HEK293 (cell line): ENCODE measurements at regions not wholly inside any gene's neighbourhood (a gene's known extent, or its start where the extent isn't known, plus 50 kb on each side); places are given as distances from the start of the nearest gene placed in this dataset.

ENCODE experiments used
- CTCF ChIA-PET: fragments of 350-600 bp; formaldehyde crosslinking; extraction: SDS; loops from one replicate; lab custom pipeline; 2021; ENCODE audit warnings: antibody characterized with exemption; lab: Yijun Ruan, JAX
- POLR2A ChIA-PET: fragments of 300-600 bp; formaldehyde crosslinking; extraction: SDS; loops from one replicate; lab custom pipeline; 2020; ENCODE audit warnings: antibody characterized with exemption, inconsistent platforms; lab: Yijun Ruan, JAX
- H3K27ac ChIP-seq: fragments of 200-500 bp; sonication (Bioruptor generic); 2 replicates; pipeline ENCODE4 v1.5.1; 2014; ENCODE audit warnings: low read depth, low read length, control low read depth, inconsistent platforms; ENCODE audit errors: extremely low read depth
- H3K36me3 ChIP-seq, 2 experiments: fragments of 200-500 bp in 1 of 2; sonication (Bioruptor generic) in 1 of 2; 1 replicate in 1 of 2; 2 replicates in 1 of 2; pipeline ENCODE4 v1.5.1; 2014 to 2017; ENCODE audit warnings: inconsistent platforms in 2 of 2, low read length in 2 of 2; ENCODE audit not compliant: control insufficient read depth in 2 of 2, insufficient read depth in 1 of 2
- H3K4me1 ChIP-seq: fragments of 200-500 bp; sonication (Bioruptor generic); 2 replicates; pipeline ENCODE4 v1.5.1; 2014; ENCODE audit warnings: mild to moderate bottlenecking, low read length, inconsistent platforms; ENCODE audit not compliant: control insufficient read depth, insufficient read depth
- H3K4me3 ChIP-seq: 2 replicates; pipeline ENCODE4 v1.5.1; 2011; ENCODE audit warnings: low read depth, mild to moderate bottlenecking, control low read depth, low read length, moderate library complexity
- H3K9me3 ChIP-seq: fragments of 200-500 bp; sonication (Bioruptor generic); 2 replicates; pipeline ENCODE4 v1.5.1; 2014; ENCODE audit warnings: low read depth, low read length, inconsistent platforms; ENCODE audit not compliant: control insufficient read depth, insufficient read depth
- KLF10 ChIP-seq: fragments of 450-650 bp; IDR thresholded peaks from 2 replicates; pipeline ENCODE4 v1.5.1; 2018; ENCODE audit warnings: missing biosample characterization, mild to moderate bottlenecking, missing genetic modification characterization
- KLF17 ChIP-seq: fragments of 450-650 bp; formaldehyde crosslinking; IDR thresholded peaks from 2 replicates; pipeline ENCODE4 v1.5.1; 2016; ENCODE audit warnings: missing biosample characterization, missing genetic modification characterization
- PATZ1 ChIP-seq: fragments of 450-650 bp; formaldehyde crosslinking; IDR thresholded peaks from 2 replicates; pipeline ENCODE4 v1.5.1; 2016; ENCODE audit warnings: missing biosample characterization, missing genetic modification characterization
- SP7 ChIP-seq: fragments of 450-650 bp; formaldehyde crosslinking; IDR thresholded peaks from 2 replicates; pipeline ENCODE4 v1.5.1; 2016; ENCODE audit warnings: missing biosample characterization, missing genetic modification characterization
- TRIM28 ChIP-seq: IDR thresholded peaks from 2 replicates; pipeline ENCODE4 v1.6.1; 2011; ENCODE audit warnings: low read length, control low read depth, borderline replicate concordance
- WT1 ChIP-seq: fragments of 450-650 bp; formaldehyde crosslinking; IDR thresholded peaks from 2 replicates; pipeline ENCODE4 v1.5.1; 2016; ENCODE audit warnings: missing biosample characterization, missing genetic modification characterization
- ZBTB10 ChIP-seq: fragments of 450-650 bp; formaldehyde crosslinking; IDR thresholded peaks from 2 replicates; pipeline ENCODE4 v1.5.1; 2016; ENCODE audit warnings: missing biosample characterization, missing genetic modification characterization
- ZBTB17 ChIP-seq: fragments of 450-650 bp; formaldehyde crosslinking; IDR thresholded peaks from 2 replicates; pipeline ENCODE4 v1.5.1; 2016; ENCODE audit warnings: missing biosample characterization, missing genetic modification characterization
- ZBTB20 ChIP-seq: fragments of 450-650 bp; formaldehyde crosslinking; IDR thresholded peaks from 2 replicates; pipeline ENCODE4 v1.5.1; 2016; ENCODE audit warnings: missing biosample characterization, missing genetic modification characterization
- ZBTB21 ChIP-seq: fragments of 450-650 bp; formaldehyde crosslinking; IDR thresholded peaks from 2 replicates; pipeline ENCODE4 v1.5.1; 2017; ENCODE audit warnings: missing biosample characterization, missing genetic modification characterization
- ZBTB48 ChIP-seq: fragments of 450-650 bp; formaldehyde crosslinking; IDR thresholded peaks from 2 replicates; pipeline ENCODE4 v1.5.1; 2016; ENCODE audit warnings: missing biosample characterization, missing genetic modification characterization
- ZBTB7A ChIP-seq: fragments of 450-650 bp; formaldehyde crosslinking; IDR thresholded peaks from 2 replicates; pipeline ENCODE4 v1.5.1; 2016; ENCODE audit warnings: low read depth, missing biosample characterization, missing genetic modification characterization
- ZIC2 ChIP-seq: fragments of 450-650 bp; formaldehyde crosslinking; IDR thresholded peaks from 2 replicates; pipeline ENCODE4 v1.5.1; 2016; ENCODE audit warnings: missing biosample characterization, missing genetic modification characterization
- ZNF146 ChIP-seq: fragments of 450-650 bp; formaldehyde crosslinking; IDR thresholded peaks from 2 replicates; pipeline ENCODE4 v1.5.1; 2016; ENCODE audit warnings: missing biosample characterization, missing genetic modification characterization
- ZNF157 ChIP-seq: fragments of 450-650 bp; formaldehyde crosslinking; IDR thresholded peaks from 2 replicates; pipeline ENCODE4 v1.5.1; 2016; ENCODE audit warnings: missing biosample characterization, missing genetic modification characterization
- ZNF239 ChIP-seq: fragments of 450-650 bp; formaldehyde crosslinking; IDR thresholded peaks from 2 replicates; pipeline ENCODE4 v1.5.1; 2016; ENCODE audit warnings: missing biosample characterization, missing genetic modification characterization
- ZNF26 ChIP-seq: fragments of 450-650 bp; formaldehyde crosslinking; IDR thresholded peaks from 2 replicates; pipeline ENCODE4 v1.5.1; 2016; ENCODE audit warnings: missing biosample characterization, missing genetic modification characterization
- ZNF433 ChIP-seq: fragments of 450-650 bp; formaldehyde crosslinking; IDR thresholded peaks from 2 replicates; pipeline ENCODE4 v1.5.1; 2016; ENCODE audit warnings: missing biosample characterization, missing genetic modification characterization, low read depth
- ZNF664 ChIP-seq: fragments of 450-650 bp; formaldehyde crosslinking; IDR thresholded peaks from 2 replicates; pipeline ENCODE4 v1.5.1; 2016; ENCODE audit warnings: missing biosample characterization, missing genetic modification characterization
- ZNF670 ChIP-seq: fragments of 450-650 bp; formaldehyde crosslinking; IDR thresholded peaks from 2 replicates; pipeline ENCODE4 v1.5.1; 2016; ENCODE audit warnings: missing biosample characterization, missing genetic modification characterization, low read depth
- ZNF707 ChIP-seq: fragments of 450-650 bp; formaldehyde crosslinking; IDR thresholded peaks from 2 replicates; pipeline ENCODE4 v1.5.1; 2016; ENCODE audit warnings: missing biosample characterization, missing genetic modification characterization
- ZSCAN23 ChIP-seq: fragments of 450-650 bp; formaldehyde crosslinking; IDR thresholded peaks from 2 replicates; pipeline ENCODE4 v1.5.1; 2016; ENCODE audit warnings: missing biosample characterization, missing genetic modification characterization

GRCh38 chr9:78563269-78563668 is 266.3 kb downstream of the PSAT1 start:
- ChIA-PET POLR2A (no interaction called here), CTCF (interaction anchor here (0.7 kb wide), 1 partner anchor 27 kb away, joined by 4 read pairs; no protein-coding TSS in a partner anchor)
- 0 out of 2 replicates have a peak, but pooled peaks cover 3% of the 10 kb centered on the region for H3K4me1 ChIP-seq
- no peaks in the 10 kb centered on the region for H3K9me3 ChIP-seq
- no peak for TF ChIP-seq PATZ1
- TF ChIP-seq ZNF146 (tag by site-specific recombination), result no peak
- no peak for TF ChIP-seq ZNF239 (tag by site-specific recombination)
- no peak for TF ChIP-seq ZNF157 (tag by site-specific recombination)
- TF ChIP-seq ZBTB48 (tag by site-specific recombination), result no peak
- TF ChIP-seq ZNF664 (tag by site-specific recombination), result no peak
- TF ChIP-seq ZBTB10 (tag by site-specific recombination), result no peak
- no peaks in the 10 kb centered on the region for H3K36me3 ChIP-seq
- H3K4me3 ChIP-seq, result no peak overlapping the region
- H3K27ac ChIP-seq, result no peak overlapping the region

GRCh38 chr9:78565481-78565880 is 268.6 kb downstream of the PSAT1 start:
- ChIA-PET POLR2A (no interaction called here), CTCF (no interaction called here)
- H3K36me3 ChIP-seq, result no peaks in the 10 kb centered on the region
- no peaks in the 10 kb centered on the region for H3K9me3 ChIP-seq
- no peak overlapping the region for H3K27ac ChIP-seq
- H3K4me3 ChIP-seq, result no peak overlapping the region
- no peaks in the 10 kb centered on the region for H3K4me1 ChIP-seq
- TF ChIP-seq TRIM28, result no peak
- no peak for TF ChIP-seq ZNF670 (tag by site-specific recombination)
- TF ChIP-seq, all 188 proteins: peak for 0

- H3K36me3 ChIP-seq, result no peaks in the 10 kb centered on the region
- TF ChIP-seq WT1 (tag by site-specific recombination) (no peak), ZIC2 (tag by site-specific recombination) (no peak), ZBTB20 (tag by site-specific recombination) (no peak), ZBTB21 (tag by site-specific recombination) (no peak), SP7 (tag by site-specific recombination) (no peak), ZBTB17 (no peak), ZNF433 (tag by site-specific recombination) (no peak), ZSCAN23 (no peak), KLF17 (no peak), ZNF707 (tag by site-specific recombination) (no peak), ZNF26 (tag by site-specific recombination) (no peak), KLF10 (tag by site-specific recombination) (no peak), ZBTB7A (tag by site-specific recombination) (no peak), TRIM28 (no peak)
- TF ChIP-seq, all 188 proteins: peak for 0
- Histone ChIP-seq H3K9me3 (no peaks in the 10 kb centered on the region), H3K4me1 (no peaks in the 10 kb centered on the region), H3K4me3 (no peak overlapping the region), H3K27ac (no peak overlapping the region)
- ChIA-PET POLR2A (no interaction called here), CTCF (no interaction called here)
Measured at GRCh38 chr9:78566521-78566920, 269.6 kb downstream of the PSAT1 start.
